K562 (cell line): ENCODE measurements at regions not wholly inside any gene's neighbourhood (a gene's known extent, or its start where the extent isn't known, plus 50 kb on each side); places are given as distances from the start of the nearest gene placed in this dataset.

Experiments
- ESRRB ChIP-seq: fragments of 250-450 bp; sonication (Bioruptor Pico); IDR thresholded peaks from 2 replicates; pipeline ENCODE4 v1.5.0; 2020; ENCODE audit warnings: mild to moderate bottlenecking, moderate library complexity, borderline replicate concordance
- FOXJ2 ChIP-seq: fragments of 200-800 bp; sonication (Bioruptor generic); IDR thresholded peaks from 2 replicates; pipeline ENCODE4 v1.6.1; 2016; ENCODE audit warnings: missing genetic modification characterization, missing compliant biosample characterization
- HNRNPK ChIP-seq: fragments of 200-400 bp; formaldehyde crosslinking; IDR thresholded peaks from one replicate; pipeline ENCODE4 v1.6.1; 2018; ENCODE audit warnings: mild to moderate bottlenecking, low read depth, low read length; ENCODE audit not compliant: poor library complexity, severe bottlenecking
- JUNB ChIP-seq: fragments of 450-650 bp; formaldehyde crosslinking; conservative IDR thresholded peaks from 2 replicates; pipeline ENCODE4 v1.4.0; 2020; ENCODE audit warnings: mild to moderate bottlenecking
- KLF1 ChIP-seq: fragments of 450-650 bp; IDR thresholded peaks from 2 replicates; pipeline ENCODE4 v1.6.1; 2016; ENCODE audit warnings: missing genetic modification characterization, missing compliant biosample characterization
- LARP7 ChIP-seq: fragments of 450-650 bp; IDR thresholded peaks from 2 replicates; pipeline ENCODE4 v1.6.1; 2016
- NFE2L1 ChIP-seq: fragments of 450-650 bp; IDR thresholded peaks from 2 replicates; pipeline ENCODE4 v1.6.1; 2016; ENCODE audit warnings: missing genetic modification characterization, low read depth, mild to moderate bottlenecking, missing compliant biosample characterization, moderate library complexity, borderline replicate concordance
- RFX1 ChIP-seq: fragments of 450-650 bp; IDR thresholded peaks from 2 replicates; pipeline ENCODE4 v1.6.1; 2016; ENCODE audit warnings: mild to moderate bottlenecking, moderate library complexity
- SMC3 ChIP-seq: conservative IDR thresholded peaks from 2 replicates; pipeline ENCODE4 v1.6.1; 2011; ENCODE audit warnings: low read depth, low read length, improper control_type of control experiment; ENCODE audit not compliant: insufficient read depth
- SRF ChIP-seq, 2 experiments: fragments of 250-450, 450-650 bp in 1 of 2; sonication (Bioruptor Pico) in 1 of 2; sonication (generic) in 1 of 2; formaldehyde crosslinking; IDR thresholded peaks; 2 replicates each; pipeline versions ENCODE4 v1.5.0 to v1.5.1; 2020 to 2022; ENCODE audit warnings: mild to moderate bottlenecking in 1 of 2, missing genetic modification reagents in 1 of 2
- TAF15 ChIP-seq: fragments of 200-400 bp; formaldehyde crosslinking; IDR thresholded peaks from 2 replicates; pipeline ENCODE4 v1.6.1; 2017; ENCODE audit warnings: mild to moderate bottlenecking, low read depth, low read length, moderate library complexity
- TARDBP ChIP-seq: fragments of 450-650 bp; IDR thresholded peaks from 2 replicates; pipeline ENCODE4 v1.6.1; 2016
- TEAD1 ChIP-seq, 2 experiments: fragments of 450-650 bp in 1 of 2; sonication (generic) in 1 of 2; formaldehyde crosslinking; IDR thresholded peaks; 2 replicates each; pipeline versions ENCODE4 v1.4.0 to v1.8.0; 2020 to 2022; ENCODE audit warnings: mild to moderate bottlenecking in 2 of 2, missing genetic modification reagents in 1 of 2
- THRAP3 ChIP-seq: fragments of 450-650 bp; IDR thresholded peaks from 2 replicates; pipeline ENCODE4 v1.6.1; 2016; ENCODE audit warnings: mild to moderate bottlenecking, inconsistent platforms, borderline replicate concordance
- ZNF707 ChIP-seq: fragments of 250-450 bp; sonication (Bioruptor Pico); conservative IDR thresholded peaks from 2 replicates; pipeline ENCODE4 v1.8.0; 2022; ENCODE audit warnings: inconsistent platforms, mild to moderate bottlenecking, moderate library complexity
- TF ChIP-seq, protein P1 (sequence below): fragments of 250-450 bp; sonication (Bioruptor Pico); IDR thresholded peaks from 2 replicates; pipeline ENCODE4 v1.4.0; 2020; ENCODE audit warnings: mild to moderate bottlenecking
- TF ChIP-seq, protein P2 (sequence below), 3 experiments: IDR thresholded peaks in 2 of 3; conservative IDR thresholded peaks in 1 of 3; 2 replicates each; pipeline ENCODE4 v1.5.1; 2011 to 2012; ENCODE audit warnings: low read length in 3 of 3, mild to moderate bottlenecking in 3 of 3, control low read depth in 2 of 3, improper control_type of control experiment in 1 of 3, inconsistent platforms in 1 of 3, low read depth in 1 of 3, mixed read lengths in 1 of 3, moderate library complexity in 1 of 3; ENCODE audit not compliant: insufficient read depth in 2 of 3
- TF ChIP-seq, protein P3 (sequence below): IDR thresholded peaks from 3 replicates; pipeline ENCODE4 v1.6.1; 2011; ENCODE audit warnings: borderline replicate concordance, mild to moderate bottlenecking, moderate library complexity; ENCODE audit not compliant: insufficient read length; ENCODE audit errors: extremely low read depth
- TF ChIP-seq, protein P4 (sequence below): fragments of 250-450 bp; sonication (Bioruptor Pico); IDR thresholded peaks from 2 replicates; pipeline ENCODE4 v1.5.0; 2021
- TF ChIP-seq, protein P5 (sequence below): fragments of 250-450 bp; sonication (Bioruptor Pico); IDR thresholded peaks from 2 replicates; pipeline ENCODE4 v1.8.0; 2021; ENCODE audit warnings: moderate library complexity, mild to moderate bottlenecking, inconsistent platforms

DNA sequence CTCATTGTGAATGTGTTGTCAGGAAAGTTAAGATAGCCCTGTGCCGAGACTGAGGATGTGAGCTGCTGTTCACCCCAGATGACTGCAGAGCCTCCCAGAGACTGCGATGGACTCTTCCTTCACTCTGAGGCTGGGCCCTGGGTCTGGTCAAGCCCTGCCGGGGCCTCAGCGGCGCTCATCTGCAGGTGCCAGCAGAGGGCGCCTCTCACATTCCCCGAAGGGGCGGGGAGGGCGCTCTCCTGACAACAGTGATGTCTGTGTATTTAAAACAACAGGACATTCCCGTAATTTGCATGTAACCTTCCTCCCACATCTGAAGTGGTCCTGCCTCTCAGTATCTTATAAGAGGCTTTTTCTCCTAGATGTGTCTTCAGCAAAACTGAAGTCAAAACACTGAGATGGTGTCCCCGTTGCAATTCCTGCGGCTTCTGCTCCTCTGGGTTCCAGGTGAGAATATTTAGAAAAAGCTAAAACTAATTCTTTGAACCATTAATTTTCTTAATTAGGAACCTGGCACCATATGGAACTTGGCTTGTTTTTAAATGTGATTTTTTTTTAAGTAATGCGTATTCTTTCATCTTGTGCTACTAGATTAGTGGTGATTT is 1377.9 kb downstream of the RPIA start (continued):
- TF ChIP-seq, protein P1, sequence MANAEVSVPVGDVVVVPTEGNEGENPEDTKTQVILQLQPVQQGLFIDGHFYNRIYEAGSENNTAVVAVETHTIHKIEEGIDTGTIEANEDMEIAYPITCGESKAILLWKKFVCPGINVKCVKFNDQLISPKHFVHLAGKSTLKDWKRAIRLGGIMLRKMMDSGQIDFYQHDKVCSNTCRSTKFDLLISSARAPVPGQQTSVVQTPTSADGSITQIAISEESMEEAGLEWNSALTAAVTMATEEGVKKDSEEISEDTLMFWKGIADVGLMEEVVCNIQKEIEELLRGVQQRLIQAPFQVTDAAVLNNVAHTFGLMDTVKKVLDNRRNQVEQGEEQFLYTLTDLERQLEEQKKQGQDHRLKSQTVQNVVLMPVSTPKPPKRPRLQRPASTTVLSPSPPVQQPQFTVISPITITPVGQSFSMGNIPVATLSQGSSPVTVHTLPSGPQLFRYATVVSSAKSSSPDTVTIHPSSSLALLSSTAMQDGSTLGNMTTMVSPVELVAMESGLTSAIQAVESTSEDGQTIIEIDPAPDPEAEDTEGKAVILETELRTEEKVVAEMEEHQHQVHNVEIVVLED (CRISPR knock-in tag): no peak
- TF ChIP-seq ESRRB (CRISPR knock-in tag): no peak
- TF ChIP-seq, protein P2, sequence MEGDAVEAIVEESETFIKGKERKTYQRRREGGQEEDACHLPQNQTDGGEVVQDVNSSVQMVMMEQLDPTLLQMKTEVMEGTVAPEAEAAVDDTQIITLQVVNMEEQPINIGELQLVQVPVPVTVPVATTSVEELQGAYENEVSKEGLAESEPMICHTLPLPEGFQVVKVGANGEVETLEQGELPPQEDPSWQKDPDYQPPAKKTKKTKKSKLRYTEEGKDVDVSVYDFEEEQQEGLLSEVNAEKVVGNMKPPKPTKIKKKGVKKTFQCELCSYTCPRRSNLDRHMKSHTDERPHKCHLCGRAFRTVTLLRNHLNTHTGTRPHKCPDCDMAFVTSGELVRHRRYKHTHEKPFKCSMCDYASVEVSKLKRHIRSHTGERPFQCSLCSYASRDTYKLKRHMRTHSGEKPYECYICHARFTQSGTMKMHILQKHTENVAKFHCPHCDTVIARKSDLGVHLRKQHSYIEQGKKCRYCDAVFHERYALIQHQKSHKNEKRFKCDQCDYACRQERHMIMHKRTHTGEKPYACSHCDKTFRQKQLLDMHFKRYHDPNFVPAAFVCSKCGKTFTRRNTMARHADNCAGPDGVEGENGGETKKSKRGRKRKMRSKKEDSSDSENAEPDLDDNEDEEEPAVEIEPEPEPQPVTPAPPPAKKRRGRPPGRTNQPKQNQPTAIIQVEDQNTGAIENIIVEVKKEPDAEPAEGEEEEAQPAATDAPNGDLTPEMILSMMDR (IDR thresholded peaks at IDR 0.05 in 2 of 3, conservative IDR thresholded peaks at IDR 0.05 in 1 of 3; ENCODE audit: insufficient read depth in 2 of 3, low read depth in 1 of 3, low read length in 3 of 3): peak; percentile 80 to 94 (median 83)
- TF ChIP-seq TAF15: no peak
- no peak for TF ChIP-seq THRAP3
- TF ChIP-seq, protein P3, sequence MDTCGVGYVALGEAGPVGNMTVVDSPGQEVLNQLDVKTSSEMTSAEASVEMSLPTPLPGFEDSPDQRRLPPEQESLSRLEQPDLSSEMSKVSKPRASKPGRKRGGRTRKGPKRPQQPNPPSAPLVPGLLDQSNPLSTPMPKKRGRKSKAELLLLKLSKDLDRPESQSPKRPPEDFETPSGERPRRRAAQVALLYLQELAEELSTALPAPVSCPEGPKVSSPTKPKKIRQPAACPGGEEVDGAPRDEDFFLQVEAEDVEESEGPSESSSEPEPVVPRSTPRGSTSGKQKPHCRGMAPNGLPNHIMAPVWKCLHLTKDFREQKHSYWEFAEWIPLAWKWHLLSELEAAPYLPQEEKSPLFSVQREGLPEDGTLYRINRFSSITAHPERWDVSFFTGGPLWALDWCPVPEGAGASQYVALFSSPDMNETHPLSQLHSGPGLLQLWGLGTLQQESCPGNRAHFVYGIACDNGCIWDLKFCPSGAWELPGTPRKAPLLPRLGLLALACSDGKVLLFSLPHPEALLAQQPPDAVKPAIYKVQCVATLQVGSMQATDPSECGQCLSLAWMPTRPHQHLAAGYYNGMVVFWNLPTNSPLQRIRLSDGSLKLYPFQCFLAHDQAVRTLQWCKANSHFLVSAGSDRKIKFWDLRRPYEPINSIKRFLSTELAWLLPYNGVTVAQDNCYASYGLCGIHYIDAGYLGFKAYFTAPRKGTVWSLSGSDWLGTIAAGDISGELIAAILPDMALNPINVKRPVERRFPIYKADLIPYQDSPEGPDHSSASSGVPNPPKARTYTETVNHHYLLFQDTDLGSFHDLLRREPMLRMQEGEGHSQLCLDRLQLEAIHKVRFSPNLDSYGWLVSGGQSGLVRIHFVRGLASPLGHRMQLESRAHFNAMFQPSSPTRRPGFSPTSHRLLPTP: no peak
- TF ChIP-seq SRF (CRISPR knock-in tag; IDR thresholded peaks at IDR 0.05): no peak
- TF ChIP-seq JUNB (CRISPR knock-in tag): no peak
- TF ChIP-seq RFX1: no peak
- TF ChIP-seq, protein P4, sequence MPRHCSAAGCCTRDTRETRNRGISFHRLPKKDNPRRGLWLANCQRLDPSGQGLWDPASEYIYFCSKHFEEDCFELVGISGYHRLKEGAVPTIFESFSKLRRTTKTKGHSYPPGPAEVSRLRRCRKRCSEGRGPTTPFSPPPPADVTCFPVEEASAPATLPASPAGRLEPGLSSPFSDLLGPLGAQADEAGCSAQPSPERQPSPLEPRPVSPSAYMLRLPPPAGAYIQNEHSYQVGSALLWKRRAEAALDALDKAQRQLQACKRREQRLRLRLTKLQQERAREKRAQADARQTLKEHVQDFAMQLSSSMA (CRISPR knock-in tag): no peak
- TF ChIP-seq TEAD1 (CRISPR knock-in tag; IDR thresholded peaks at IDR 0.05): peak; percentile 21 to 68; a peak in 1 of 4 replicates
- peak; percentile 77 for TF ChIP-seq KLF1 (tag)
- no peak for TF ChIP-seq LARP7
- TF ChIP-seq, protein P5, sequence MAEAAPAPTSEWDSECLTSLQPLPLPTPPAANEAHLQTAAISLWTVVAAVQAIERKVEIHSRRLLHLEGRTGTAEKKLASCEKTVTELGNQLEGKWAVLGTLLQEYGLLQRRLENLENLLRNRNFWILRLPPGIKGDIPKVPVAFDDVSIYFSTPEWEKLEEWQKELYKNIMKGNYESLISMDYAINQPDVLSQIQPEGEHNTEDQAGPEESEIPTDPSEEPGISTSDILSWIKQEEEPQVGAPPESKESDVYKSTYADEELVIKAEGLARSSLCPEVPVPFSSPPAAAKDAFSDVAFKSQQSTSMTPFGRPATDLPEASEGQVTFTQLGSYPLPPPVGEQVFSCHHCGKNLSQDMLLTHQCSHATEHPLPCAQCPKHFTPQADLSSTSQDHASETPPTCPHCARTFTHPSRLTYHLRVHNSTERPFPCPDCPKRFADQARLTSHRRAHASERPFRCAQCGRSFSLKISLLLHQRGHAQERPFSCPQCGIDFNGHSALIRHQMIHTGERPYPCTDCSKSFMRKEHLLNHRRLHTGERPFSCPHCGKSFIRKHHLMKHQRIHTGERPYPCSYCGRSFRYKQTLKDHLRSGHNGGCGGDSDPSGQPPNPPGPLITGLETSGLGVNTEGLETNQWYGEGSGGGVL (CRISPR knock-in tag): no peak
- no peak for TF ChIP-seq TARDBP
- TF ChIP-seq FOXJ2 (tag): no peak
- peak; percentile 56 for TF ChIP-seq SMC3
- no peak for TF ChIP-seq HNRNPK
- TF ChIP-seq NFE2L1: no peak
- TF ChIP-seq ZNF707 (CRISPR knock-in tag): no peak
